Osteoblast (primary cell): ENCODE measurements at regions not wholly inside any gene's neighbourhood (a gene's known extent, or its start where the extent isn't known, plus 50 kb on each side); places are given as distances from the start of the nearest gene placed in this dataset.

Experiments
- DNase-seq: peaks from one replicate; pipeline ENCODE4 v3.0.0; 2011; ENCODE audit warnings: low spot score, mixed read lengths; ENCODE audit not compliant: insufficient read length; ENCODE audit errors: missing footprints
- H2AFZ ChIP-seq: 2 replicates; pipeline ENCODE4 v1.6.0; 2011; ENCODE audit warnings: mild to moderate bottlenecking, low read length
- H3K27ac ChIP-seq: 2 replicates; pipeline ENCODE4 v1.5.1; 2011; ENCODE audit warnings: mild to moderate bottlenecking, low read depth, low read length, moderate library complexity
- H3K27me3 ChIP-seq: 2 replicates; pipeline ENCODE4 v1.6.0; 2012; ENCODE audit warnings: mild to moderate bottlenecking, control low read depth, inconsistent platforms, low read length, moderate library complexity; ENCODE audit not compliant: insufficient read depth
- H3K36me3 ChIP-seq: 2 replicates; pipeline ENCODE4 v1.5.1; 2011; ENCODE audit warnings: mild to moderate bottlenecking, low read length, control low read depth, moderate library complexity; ENCODE audit not compliant: insufficient read depth
- H3K4me1 ChIP-seq: 2 replicates; pipeline ENCODE4 v1.5.1; 2011; ENCODE audit warnings: mild to moderate bottlenecking, low read length, control low read depth, moderate library complexity; ENCODE audit not compliant: insufficient read depth
- H3K4me2 ChIP-seq: 2 replicates; pipeline ENCODE4 v1.6.0; 2011; ENCODE audit warnings: mild to moderate bottlenecking, low read length; ENCODE audit not compliant: insufficient read depth
- H3K4me3 ChIP-seq: fragments of 200-600 bp; sonication (generic); 3 replicates; pipeline ENCODE4 v1.5.1; 2012; ENCODE audit warnings: mild to moderate bottlenecking, low read length, inconsistent platforms; ENCODE audit not compliant: insufficient read depth
- H3K79me2 ChIP-seq: 2 replicates; pipeline ENCODE4 v1.6.0; 2012; ENCODE audit warnings: mild to moderate bottlenecking, low read length, control low read depth, inconsistent platforms; ENCODE audit not compliant: insufficient read depth
- H3K9me3 ChIP-seq: 2 replicates; pipeline ENCODE4 v1.5.1; 2011; ENCODE audit warnings: low read depth, low read length, control low read depth
- H4K20me1 ChIP-seq: 2 replicates; pipeline ENCODE4 v1.6.0; 2012; ENCODE audit warnings: mild to moderate bottlenecking, low read length, control low read depth; ENCODE audit not compliant: insufficient read depth
- CTCF ChIP-seq: IDR thresholded peaks from 2 replicates; pipeline ENCODE4 v1.5.1; 2011; ENCODE audit warnings: mild to moderate bottlenecking, low read depth, low read length, moderate library complexity; ENCODE audit errors: extremely low read depth

- Histone ChIP-seq H3K79me2 (no peaks in the 10 kb centered on the region), H3K4me1 (no peaks in the 10 kb centered on the region), H3K36me3 (no peaks in the 10 kb centered on the region), H3K9me3 (peaks cover 2% of the 10 kb centered on the region), H2AFZ (no peak overlapping the region), H3K27me3 (no peaks in the 10 kb centered on the region), H3K4me2 (no peak overlapping the region), H4K20me1 (no peaks in the 10 kb centered on the region), H3K27ac (no peak overlapping the region), H3K4me3 (no peak overlapping the region)
- TF ChIP-seq CTCF = no peak
- DNase-seq = no peak
Observed at GRCh38 chr14:39956372-39956771, 524.1 kb upstream of the FBXO33 start.

- no peaks in the 10 kb centered on the region for H3K27me3 ChIP-seq
- H3K9me3 ChIP-seq = no peaks in the 10 kb centered on the region
- H2AFZ ChIP-seq = no peak overlapping the region
- no peaks in the 10 kb centered on the region for H4K20me1 ChIP-seq
- no peak overlapping the region for H3K27ac ChIP-seq
- no peaks in the 10 kb centered on the region for H3K79me2 ChIP-seq
- H3K4me1 ChIP-seq = no peaks in the 10 kb centered on the region
- no peak for DNase-seq
- H3K36me3 ChIP-seq = no peaks in the 10 kb centered on the region
- no peak overlapping the region for H3K4me3 ChIP-seq
- no peak overlapping the region for H3K4me2 ChIP-seq
- no peak for TF ChIP-seq CTCF
Observed at GRCh38 chr14:39948235-39948634, 516.0 kb upstream of the FBXO33 start.

GRCh38 chr14:39946807-39947206, 514.6 kb upstream of the FBXO33 start:
- no peaks in the 10 kb centered on the region for H3K9me3 ChIP-seq
- H3K36me3 ChIP-seq = no peaks in the 10 kb centered on the region
- no peak overlapping the region for H3K4me2 ChIP-seq
- DNase-seq = no peak
- H4K20me1 ChIP-seq = no peaks in the 10 kb centered on the region
- no peak overlapping the region for H3K27ac ChIP-seq
- TF ChIP-seq CTCF = no peak
- no peaks in the 10 kb centered on the region for H3K79me2 ChIP-seq
- H3K4me1 ChIP-seq = no peaks in the 10 kb centered on the region
- H3K27me3 ChIP-seq = no peaks in the 10 kb centered on the region
- no peak overlapping the region for H3K4me3 ChIP-seq
- no peak overlapping the region for H2AFZ ChIP-seq

GRCh38 chr14:39939023-39939422, 506.8 kb upstream of the FBXO33 start:
- TF ChIP-seq CTCF = no peak
- H3K79me2 ChIP-seq = no peaks in the 10 kb centered on the region
- H3K9me3 ChIP-seq = peaks cover 4% of the 10 kb centered on the region
- DNase-seq = no peak
- no peaks in the 10 kb centered on the region for H4K20me1 ChIP-seq
- no peak overlapping the region for H3K4me3 ChIP-seq
- H3K27ac ChIP-seq = no peak overlapping the region
- no peaks in the 10 kb centered on the region for H3K4me1 ChIP-seq
- H3K36me3 ChIP-seq = no peaks in the 10 kb centered on the region
- no peak overlapping the region for H3K4me2 ChIP-seq
- no peaks in the 10 kb centered on the region for H3K27me3 ChIP-seq
- no peak overlapping the region for H2AFZ ChIP-seq
